ENCODE measurements at regions not wholly inside any gene's neighbourhood (a gene's known extent, or its start where the extent isn't known, plus 50 kb on each side); places are given as distances from the start of the nearest gene placed in this dataset.
"Not testable (repeated sequence)": the region's sequence is repeated elsewhere in the genome, so short reads cannot be mapped to it uniquely, and the experiment has no call there.

- Histone ChIP-seq H3K4me3 (ENCODE audit: low read depth in 1 of 2, low read length in 2 of 2) (no peak overlapping the region), H3K4me1 (ENCODE audit: control insufficient read depth in 1 of 2, insufficient read depth in 2 of 2, low read length in 2 of 2) (no peaks in the 10 kb centered on the region), H3K9me3 (ENCODE audit: control insufficient read depth in 1 of 2, low read length in 2 of 2) (no peaks in the 10 kb centered on the region), H3K27me3 (ENCODE audit: low read depth, low read length) (no peaks in the 10 kb centered on the region), H3K27ac (ENCODE audit: low read length) (no peak overlapping the region), H3K36me3 (ENCODE audit: control insufficient read depth in 1 of 2, insufficient read depth in 2 of 2, low read length in 2 of 2) (no peaks in the 10 kb centered on the region)
These were observed 111.7 kb downstream of the TLR4 start for GRCh38 chr9:117815948-117816347.

GRCh38 chr9:117821954-117822353 lies 117.8 kb downstream of the TLR4 start:
- Histone ChIP-seq H3K36me3 (ENCODE audit: control insufficient read depth in 1 of 2, insufficient read depth in 2 of 2, low read length in 2 of 2) (no peaks in the 10 kb centered on the region), H3K4me1 (ENCODE audit: control insufficient read depth in 1 of 2, insufficient read depth in 2 of 2, low read length in 2 of 2) (no peaks in the 10 kb centered on the region), H3K9me3 (ENCODE audit: control insufficient read depth in 1 of 2, low read length in 2 of 2) (no peaks in the 10 kb centered on the region), H3K27me3 (ENCODE audit: low read depth, low read length) (no peaks in the 10 kb centered on the region), H3K4me3 (ENCODE audit: low read depth in 1 of 2, low read length in 2 of 2) (no peak overlapping the region), H3K27ac (ENCODE audit: low read length) (no peak overlapping the region)

GRCh38 chr9:117823576-117823975 lies 119.4 kb downstream of the TLR4 start:
- no peaks in the 10 kb centered on the region for H3K9me3 ChIP-seq (ENCODE audit: control insufficient read depth in 1 of 2, low read length in 2 of 2)
- no peak overlapping the region for H3K4me3 ChIP-seq (ENCODE audit: low read depth in 1 of 2, low read length in 2 of 2)
- H3K27ac ChIP-seq (ENCODE audit: low read length), result no peak overlapping the region
- H3K27me3 ChIP-seq (ENCODE audit: low read depth, low read length), result no peaks in the 10 kb centered on the region
- H3K36me3 ChIP-seq (ENCODE audit: control insufficient read depth in 1 of 2, insufficient read depth in 2 of 2, low read length in 2 of 2), result no peaks in the 10 kb centered on the region
- H3K4me1 ChIP-seq (ENCODE audit: control insufficient read depth in 1 of 2, insufficient read depth in 2 of 2, low read length in 2 of 2), result no peaks in the 10 kb centered on the region

GRCh38 chr9:117825609-117826347 lies 121.6 kb downstream of the TLR4 start:
- Histone ChIP-seq H3K9me3 (ENCODE audit: control insufficient read depth in 1 of 2, low read length in 2 of 2) (no peaks in the 10 kb centered on the region), H3K27me3 (ENCODE audit: low read depth, low read length) (no peaks in the 10 kb centered on the region), H3K36me3 (ENCODE audit: control insufficient read depth in 1 of 2, insufficient read depth in 2 of 2, low read length in 2 of 2) (no peaks in the 10 kb centered on the region), H3K27ac (ENCODE audit: low read length) (no peak overlapping the region), H3K4me1 (ENCODE audit: control insufficient read depth in 1 of 2, insufficient read depth in 2 of 2, low read length in 2 of 2) (no peaks in the 10 kb centered on the region), H3K4me3 (ENCODE audit: low read depth in 1 of 2, low read length in 2 of 2) (no peak overlapping the region)

GRCh38 chr9:117826837-117827236 lies 122.6 kb downstream of the TLR4 start:
- no peak overlapping the region for H3K4me3 ChIP-seq (ENCODE audit: low read depth in 1 of 2, low read length in 2 of 2)
- H3K27ac ChIP-seq (ENCODE audit: low read length), result no peak overlapping the region
- H3K4me1 ChIP-seq (ENCODE audit: control insufficient read depth in 1 of 2, insufficient read depth in 2 of 2, low read length in 2 of 2), result no peaks in the 10 kb centered on the region
- H3K36me3 ChIP-seq (ENCODE audit: control insufficient read depth in 1 of 2, insufficient read depth in 2 of 2, low read length in 2 of 2), result no peaks in the 10 kb centered on the region
- no peaks in the 10 kb centered on the region for H3K27me3 ChIP-seq (ENCODE audit: low read depth, low read length)
- no peaks in the 10 kb centered on the region for H3K9me3 ChIP-seq (ENCODE audit: control insufficient read depth in 1 of 2, low read length in 2 of 2)

- Histone ChIP-seq H3K36me3 (ENCODE audit: control insufficient read depth in 1 of 2, insufficient read depth in 2 of 2, low read length in 2 of 2) (no peaks in the 10 kb centered on the region), H3K4me3 (ENCODE audit: low read depth in 1 of 2, low read length in 2 of 2) (no peak overlapping the region), H3K27me3 (ENCODE audit: low read depth, low read length) (no peaks in the 10 kb centered on the region), H3K4me1 (ENCODE audit: control insufficient read depth in 1 of 2, insufficient read depth in 2 of 2, low read length in 2 of 2) (no peaks in the 10 kb centered on the region), H3K9me3 (ENCODE audit: control insufficient read depth in 1 of 2, low read length in 2 of 2) (no peaks in the 10 kb centered on the region), H3K27ac (ENCODE audit: low read length) (no peak overlapping the region)
These were observed 123.3 kb downstream of the TLR4 start for GRCh38 chr9:117827456-117827855.

- H3K4me1 ChIP-seq (ENCODE audit: control insufficient read depth in 1 of 2, insufficient read depth in 2 of 2, low read length in 2 of 2), result no peaks in the 10 kb centered on the region
These were observed 124.3 kb downstream of the TLR4 start for GRCh38 chr9:117828466-117828865.

GRCh38 chr9:117835798-117836197 lies 131.6 kb downstream of the TLR4 start:
- H3K36me3 ChIP-seq (ENCODE audit: control insufficient read depth in 1 of 2, insufficient read depth in 2 of 2, low read length in 2 of 2), result no peaks in the 10 kb centered on the region

More at GRCh38 chr9:117828466-117828865, 124.3 kb downstream of the TLR4 start:
- Histone ChIP-seq H3K4me3 (ENCODE audit: low read depth in 1 of 2, low read length in 2 of 2) (no peak overlapping the region), H3K9me3 (ENCODE audit: control insufficient read depth in 1 of 2, low read length in 2 of 2) (no peaks in the 10 kb centered on the region), H3K36me3 (ENCODE audit: control insufficient read depth in 1 of 2, insufficient read depth in 2 of 2, low read length in 2 of 2) (no peaks in the 10 kb centered on the region), H3K27ac (ENCODE audit: low read length) (no peak overlapping the region), H3K27me3 (ENCODE audit: low read depth, low read length) (no peaks in the 10 kb centered on the region)

GRCh38 chr9:117839862-117840261 lies 135.7 kb downstream of the TLR4 start:
- Histone ChIP-seq H3K4me3 (ENCODE audit: low read depth in 1 of 2, low read length in 2 of 2) (no peak overlapping the region), H3K4me1 (ENCODE audit: control insufficient read depth in 1 of 2, insufficient read depth in 2 of 2, low read length in 2 of 2) (no peaks in the 10 kb centered on the region), H3K36me3 (ENCODE audit: control insufficient read depth in 1 of 2, insufficient read depth in 2 of 2, low read length in 2 of 2) (no peaks in the 10 kb centered on the region), H3K9me3 (ENCODE audit: control insufficient read depth in 1 of 2, low read length in 2 of 2) (no peaks in the 10 kb centered on the region), H3K27me3 (ENCODE audit: low read depth, low read length) (no peaks in the 10 kb centered on the region), H3K27ac (ENCODE audit: low read length) (no peak overlapping the region)

More at GRCh38 chr9:117835798-117836197, 131.6 kb downstream of the TLR4 start:
- Histone ChIP-seq H3K27ac (ENCODE audit: low read length) (no peak overlapping the region), H3K4me1 (ENCODE audit: control insufficient read depth in 1 of 2, insufficient read depth in 2 of 2, low read length in 2 of 2) (no peaks in the 10 kb centered on the region), H3K9me3 (ENCODE audit: control insufficient read depth in 1 of 2, low read length in 2 of 2) (no peaks in the 10 kb centered on the region), H3K4me3 (ENCODE audit: low read depth in 1 of 2, low read length in 2 of 2) (no peak overlapping the region), H3K27me3 (ENCODE audit: low read depth, low read length) (no peaks in the 10 kb centered on the region)

GRCh38 chr9:117851836-117852461 lies 147.7 kb downstream of the TLR4 start:
- not testable (repeated sequence) for H3K27ac ChIP-seq (ENCODE audit: low read length); H3K4me3 ChIP-seq (ENCODE audit: low read depth in 1 of 2, low read length in 2 of 2); H3K27me3 ChIP-seq (ENCODE audit: low read depth, low read length); H3K36me3 ChIP-seq (ENCODE audit: control insufficient read depth in 1 of 2, insufficient read depth in 2 of 2, low read length in 2 of 2); H3K4me1 ChIP-seq (ENCODE audit: control insufficient read depth in 1 of 2, insufficient read depth in 2 of 2, low read length in 2 of 2); H3K9me3 ChIP-seq (ENCODE audit: control insufficient read depth in 1 of 2, low read length in 2 of 2)

- Histone ChIP-seq H3K27me3 (ENCODE audit: low read depth, low read length) (no peaks in the 10 kb centered on the region), H3K27ac (ENCODE audit: low read length) (no peak overlapping the region), H3K9me3 (ENCODE audit: control insufficient read depth in 1 of 2, low read length in 2 of 2) (no peaks in the 10 kb centered on the region), H3K36me3 (ENCODE audit: control insufficient read depth in 1 of 2, insufficient read depth in 2 of 2, low read length in 2 of 2) (no peaks in the 10 kb centered on the region), H3K4me1 (ENCODE audit: control insufficient read depth in 1 of 2, insufficient read depth in 2 of 2, low read length in 2 of 2) (no peaks in the 10 kb centered on the region), H3K4me3 (ENCODE audit: low read depth in 1 of 2, low read length in 2 of 2) (no peak overlapping the region)
These were observed 154.4 kb downstream of the TLR4 start for GRCh38 chr9:117858561-117858960.

- Histone ChIP-seq H3K4me3 (ENCODE audit: low read depth in 1 of 2, low read length in 2 of 2) (no peak overlapping the region), H3K4me1 (ENCODE audit: control insufficient read depth in 1 of 2, insufficient read depth in 2 of 2, low read length in 2 of 2) (no peaks in the 10 kb centered on the region), H3K36me3 (ENCODE audit: control insufficient read depth in 1 of 2, insufficient read depth in 2 of 2, low read length in 2 of 2) (no peaks in the 10 kb centered on the region), H3K27ac (ENCODE audit: low read length) (no peak overlapping the region), H3K9me3 (ENCODE audit: control insufficient read depth in 1 of 2, low read length in 2 of 2) (no peaks in the 10 kb centered on the region), H3K27me3 (ENCODE audit: low read depth, low read length) (no peaks in the 10 kb centered on the region)
These were observed 156.6 kb downstream of the TLR4 start for GRCh38 chr9:117860849-117861248.

All from muscle layer of duodenum (tissue), 2 donors.